ENCODE measurements at regions not wholly inside any gene's neighbourhood (a gene's known extent, or its start where the extent isn't known, plus 50 kb on each side); places are given as distances from the start of the nearest gene placed in this dataset.
"Not testable (repeated sequence)": the region's sequence is repeated elsewhere in the genome, so short reads cannot be mapped to it uniquely, and the experiment has no call there.

DNA sequence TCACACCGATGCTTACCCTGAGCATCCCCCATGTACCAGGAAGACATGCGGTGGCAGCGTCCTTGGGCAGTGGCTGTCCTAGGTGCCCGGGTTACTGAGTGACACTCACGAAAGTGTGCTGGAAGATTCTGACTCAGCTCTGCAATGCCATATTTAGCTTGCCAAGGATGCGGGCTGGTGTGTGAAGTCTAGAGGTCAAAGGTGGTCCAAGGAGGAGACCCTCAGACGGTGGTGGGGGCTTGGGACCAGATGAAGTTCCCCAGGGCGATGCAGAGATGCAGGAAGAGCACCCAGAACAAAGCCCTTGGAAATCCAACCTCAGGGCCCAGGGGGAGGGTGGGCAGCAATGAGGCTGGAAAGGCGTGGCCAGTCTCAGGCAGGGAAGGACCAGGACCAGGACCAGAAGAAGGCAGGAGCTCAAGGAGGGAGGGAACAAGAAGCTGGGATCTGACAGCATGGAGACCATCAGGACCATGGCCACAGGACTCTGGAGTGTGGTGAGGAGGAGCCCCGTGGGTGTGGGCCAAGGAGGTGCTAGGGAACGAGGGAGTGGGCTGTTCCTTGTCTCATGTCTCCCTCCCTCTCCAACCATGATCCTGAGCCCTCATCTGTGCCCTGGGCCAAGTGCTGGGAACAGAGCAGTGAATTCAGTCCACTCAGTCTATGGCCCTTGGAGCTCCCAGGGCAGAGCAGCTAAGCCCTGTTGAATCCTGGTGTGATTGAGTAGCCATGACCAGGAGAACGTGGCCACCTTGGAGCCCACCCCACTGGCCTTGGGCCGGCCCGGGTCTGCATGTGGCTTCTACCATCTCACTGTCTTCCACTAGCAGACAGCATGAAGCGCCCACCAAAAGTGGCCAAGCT lies 310.1 kb upstream of the DIO3 start:
- DNase-seq = no peak

- no peak for DNase-seq
Measured at GRCh38 chr14:101251812-101252442, 309.4 kb upstream of the DIO3 start.

DNA sequence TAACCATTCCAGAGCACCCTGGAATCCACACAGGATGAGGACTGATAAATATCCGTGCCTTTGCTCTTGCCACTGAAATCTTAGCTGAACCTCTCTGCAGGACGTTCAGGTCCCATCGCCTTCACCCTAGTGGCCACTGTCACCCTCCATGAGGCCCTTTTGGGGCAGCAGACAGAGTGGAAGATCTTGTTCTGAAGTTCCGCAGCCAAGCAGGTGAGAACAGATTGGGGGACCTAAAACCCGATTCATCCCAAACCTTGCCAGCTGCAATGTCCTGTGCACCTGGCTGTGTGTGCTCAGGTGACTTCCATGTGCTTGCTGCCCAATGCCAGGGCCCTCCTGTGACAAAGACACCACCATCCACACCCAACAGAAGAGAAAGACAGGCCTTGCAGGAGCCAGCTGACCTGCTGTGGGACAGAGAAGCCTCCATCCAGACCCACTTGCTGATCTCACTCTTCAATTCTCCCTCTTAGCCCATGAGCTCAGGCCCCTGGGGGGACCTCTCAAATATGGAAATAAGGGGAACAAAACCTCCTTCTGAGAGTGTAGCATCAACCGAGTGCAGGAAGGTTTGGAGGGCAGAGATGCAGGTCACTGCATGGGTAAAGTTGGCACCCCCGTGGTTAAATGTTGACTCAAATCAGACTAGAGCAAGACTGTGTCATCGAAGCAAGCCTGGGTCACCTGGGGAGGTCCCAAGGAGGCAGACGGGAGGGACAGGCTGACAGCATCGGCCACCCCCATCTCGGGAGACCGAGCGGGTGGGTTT lies 308.7 kb upstream of the DIO3 start:
- no peak for DNase-seq

DNA sequence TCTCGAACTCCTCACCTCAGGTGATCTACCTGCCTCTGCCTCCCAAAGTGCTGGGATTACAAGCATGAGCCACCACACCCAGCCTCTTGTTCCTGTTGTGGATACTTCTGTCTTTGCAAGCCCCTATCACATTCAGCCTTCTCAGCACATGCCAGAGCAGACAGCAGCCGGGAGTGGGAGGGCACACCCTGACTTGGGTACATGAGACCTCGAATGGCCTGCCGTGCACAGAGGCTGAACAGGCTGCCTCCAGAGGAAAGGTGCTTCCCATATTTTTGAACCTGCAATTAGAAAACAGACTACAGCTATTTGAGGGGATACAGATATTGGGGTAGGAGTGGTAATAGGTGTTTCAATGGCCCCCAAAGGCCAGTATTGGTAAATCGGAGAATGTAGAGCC lies 307.3 kb upstream of the DIO3 start:
- no peak for DNase-seq

- DNase-seq = no peak
Measured at GRCh38 chr14:101254805-101255764, 306.2 kb upstream of the DIO3 start.

GRCh38 chr14:101255765-101256125 lies 305.6 kb upstream of the DIO3 start:
- DNase-seq = no peak

DNA sequence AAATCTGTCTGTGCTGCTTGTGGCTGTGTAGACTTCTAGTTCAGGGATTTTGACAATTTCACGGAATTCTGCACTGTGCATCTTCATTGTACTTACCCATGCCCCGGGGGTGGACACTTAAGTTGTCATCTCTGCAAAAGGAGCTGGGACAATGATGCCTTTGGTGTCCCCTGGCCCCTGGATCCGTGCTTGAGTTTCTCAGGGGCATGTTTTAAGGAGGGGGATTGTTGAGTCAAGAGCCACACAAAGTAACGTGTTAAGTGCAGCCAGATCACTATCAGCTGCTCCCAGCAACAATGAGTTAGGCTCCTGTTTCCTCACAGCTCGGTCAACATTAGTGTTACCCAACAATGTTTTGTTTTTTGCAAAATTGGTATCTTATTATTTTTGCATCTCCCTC lies 305.0 kb upstream of the DIO3 start:
- no peak for DNase-seq

DNA sequence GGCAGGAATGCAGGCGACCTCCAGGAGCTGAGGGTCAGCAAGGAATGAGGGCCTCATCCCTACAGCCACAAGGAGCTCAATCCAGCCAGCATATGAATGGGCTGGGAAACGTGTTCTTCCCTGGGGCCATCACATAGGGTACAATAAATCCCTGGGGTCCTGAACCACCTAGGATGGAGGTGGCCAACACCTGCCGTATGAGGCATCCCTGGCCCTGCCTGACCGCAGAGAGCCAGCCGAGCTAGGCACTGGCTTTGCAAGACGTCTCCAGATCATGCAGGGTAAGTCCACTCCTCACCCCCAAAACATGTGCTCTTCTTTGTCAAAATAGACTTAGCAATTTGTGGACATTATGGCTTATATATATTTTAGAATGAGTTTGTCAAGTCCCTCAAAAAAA lies 303.7 kb upstream of the DIO3 start:
- DNase-seq = no peak

- DNase-seq = no peak
Measured at GRCh38 chr14:101259748-101260147, 301.5 kb upstream of the DIO3 start.

DNA sequence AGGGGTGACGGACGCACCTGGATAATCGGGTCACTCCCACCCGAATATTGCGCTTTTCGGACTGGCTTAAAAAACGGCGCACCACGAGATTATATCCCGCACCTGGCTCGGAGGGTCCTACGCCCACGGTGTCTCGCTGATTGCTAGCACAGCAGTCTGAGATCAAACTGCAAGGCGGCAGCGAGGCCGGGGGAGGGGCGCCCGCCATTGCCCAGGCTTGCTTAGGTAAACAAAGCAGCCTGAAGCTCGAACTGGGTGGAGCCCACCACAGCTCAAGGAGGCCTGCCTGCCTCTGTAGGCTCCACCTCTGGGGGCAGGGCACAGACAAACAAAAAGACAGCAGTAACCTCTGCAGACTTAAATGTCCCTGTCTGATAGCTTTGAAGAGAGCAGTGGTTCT lies 294.9 kb upstream of the DIO3 start:
- not testable (repeated sequence) for DNase-seq

GRCh38 chr14:101273091-101273490 lies 288.2 kb upstream of the DIO3 start:
- no peak for DNase-seq

- no peak for DNase-seq
Measured at GRCh38 chr14:101276309-101277091, 284.8 kb upstream of the DIO3 start.

DNA sequence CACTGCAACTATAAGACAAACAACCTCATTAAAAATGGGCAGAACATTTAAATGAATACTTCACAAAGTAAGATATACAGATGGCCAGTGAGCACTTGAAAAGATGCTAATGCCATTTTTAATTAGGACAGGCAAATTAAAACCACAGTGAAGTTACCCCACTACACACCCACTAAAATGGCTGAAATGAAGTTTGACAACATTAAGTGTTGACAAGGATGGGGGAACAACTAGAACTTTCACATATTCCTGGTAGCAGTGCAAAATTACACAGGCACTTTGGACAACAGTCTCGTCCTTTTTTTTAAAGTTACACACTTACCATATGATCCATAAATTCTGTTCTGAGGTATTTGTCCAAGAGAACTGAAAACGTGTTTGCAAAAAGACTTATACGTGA lies 278.9 kb upstream of the DIO3 start:
- no peak for DNase-seq

DNA sequence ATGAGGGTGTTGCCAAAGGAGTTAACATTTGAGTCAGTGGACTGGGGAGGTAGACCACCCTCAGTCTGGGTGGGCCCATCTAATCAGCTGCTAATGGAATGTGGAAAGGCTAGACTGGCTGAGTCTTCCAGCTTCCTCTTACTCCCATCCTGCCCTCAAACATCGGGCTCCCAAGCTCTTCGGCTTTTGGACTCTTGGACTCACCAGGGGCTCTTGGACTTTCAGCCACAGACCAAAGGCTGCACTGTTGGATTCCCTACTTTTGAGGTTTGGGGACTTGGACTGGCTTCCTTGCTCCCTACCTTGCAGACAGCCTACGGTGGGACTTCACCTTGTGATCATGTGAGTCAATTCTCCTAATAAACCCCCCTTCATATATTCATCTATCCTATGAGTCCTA lies 276.6 kb upstream of the DIO3 start:
- no peak for DNase-seq

- DNase-seq = no peak
Measured at GRCh38 chr14:101286271-101287018, 274.9 kb upstream of the DIO3 start.

DNA sequence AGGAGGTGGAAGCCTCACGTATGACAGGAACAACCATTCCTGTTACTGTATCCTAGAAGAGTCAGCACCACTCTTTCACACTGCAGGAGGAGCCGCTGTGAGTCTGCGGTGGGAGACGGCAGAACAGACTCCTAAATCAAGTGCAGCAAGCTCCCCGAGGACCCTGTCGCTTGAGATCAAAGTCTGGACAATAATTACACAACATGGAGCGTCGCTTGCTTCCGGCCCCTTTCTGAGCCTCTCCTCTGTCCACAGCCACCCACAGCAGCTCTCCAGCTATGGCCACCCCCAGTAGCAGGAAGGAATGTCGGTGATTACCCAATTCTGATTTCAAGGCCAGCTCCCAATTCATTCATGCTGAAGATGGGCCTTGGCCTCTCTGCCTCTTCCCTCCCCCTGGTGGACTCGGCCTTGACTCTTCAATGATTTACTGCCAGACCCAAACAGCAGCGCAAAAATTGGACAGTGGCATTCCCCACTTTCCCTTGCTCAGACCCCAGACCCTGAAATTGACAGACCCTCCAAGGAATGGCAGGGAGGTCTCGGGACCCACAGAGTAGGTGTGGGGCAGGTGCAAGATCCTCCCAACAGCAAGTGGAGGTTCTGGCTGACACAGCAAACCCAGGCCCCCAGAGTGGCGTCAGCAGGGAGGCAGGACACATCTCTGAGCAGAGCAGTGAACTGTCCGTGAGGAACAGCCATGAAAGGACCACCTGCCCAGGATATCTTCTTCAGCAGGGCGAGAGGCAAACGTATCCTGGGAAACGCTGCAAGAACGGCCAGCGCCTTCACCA lies 272.7 kb upstream of the DIO3 start:
- no peak for DNase-seq

GRCh38 chr14:101289230-101289690 lies 272.0 kb upstream of the DIO3 start:
- no peak for DNase-seq

DNA sequence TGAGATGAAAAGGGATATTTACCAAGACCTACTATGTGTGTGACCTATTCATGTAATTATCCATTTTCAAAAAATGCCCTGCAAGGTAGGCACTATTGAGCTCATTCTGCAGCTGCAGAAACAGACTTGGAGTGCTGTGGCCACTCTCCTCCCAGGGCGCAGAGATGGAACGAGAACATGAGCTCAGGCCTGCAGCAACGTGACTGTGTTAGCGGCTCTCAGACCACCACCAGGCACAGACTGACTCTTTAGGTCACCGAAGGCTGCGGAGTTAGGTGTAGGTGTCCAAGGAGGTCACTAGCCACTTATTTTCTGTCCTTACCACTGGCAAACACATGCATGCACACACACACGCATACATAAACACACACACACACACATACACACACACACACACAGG lies 271.4 kb upstream of the DIO3 start:
- no peak for DNase-seq

DNA sequence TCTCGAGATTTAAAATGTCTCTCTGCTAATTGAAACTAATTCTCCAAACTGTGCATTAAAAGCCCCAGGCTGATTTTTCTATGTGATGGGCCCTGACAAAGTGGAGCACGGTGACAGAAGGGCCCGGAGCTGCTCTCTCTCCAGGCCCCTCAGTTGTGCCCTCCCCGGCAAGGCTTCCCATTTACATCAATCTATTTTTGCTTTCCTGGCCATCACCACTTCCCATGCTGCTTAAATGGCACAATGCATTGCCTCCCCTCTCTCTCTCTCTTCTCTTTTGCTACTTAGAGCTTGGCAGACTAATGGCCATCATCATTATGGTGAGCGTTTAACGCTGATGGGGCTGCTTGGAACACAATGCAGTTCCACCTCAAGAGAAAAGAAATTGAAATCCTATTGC lies 270.7 kb upstream of the DIO3 start:
- DNase-seq = no peak

DNA sequence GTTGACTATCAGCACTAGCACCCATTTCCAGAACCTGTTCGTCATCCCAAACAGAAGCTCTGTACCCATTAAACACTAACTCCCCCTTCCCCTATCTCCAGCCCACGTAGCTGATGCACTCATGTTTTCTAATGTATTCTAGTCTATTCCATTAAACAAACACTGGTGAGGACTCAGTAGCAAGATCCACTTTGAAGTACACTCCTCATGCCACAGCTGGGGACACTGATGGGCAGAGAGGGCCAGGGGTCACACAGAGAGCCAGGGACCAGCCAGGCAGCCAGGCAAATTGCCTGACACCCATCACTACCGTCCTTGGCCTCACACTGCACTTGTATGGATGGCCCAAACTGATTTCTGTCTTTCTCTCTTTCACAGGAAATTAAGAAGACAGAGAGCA lies 269.9 kb upstream of the DIO3 start:
- DNase-seq = no peak

Measured in CD4-positive, alpha-beta T cell treated with Interleukin-4 for 1 hour (primary cell).